Heart left ventricle (tissue), 16 donors: ENCODE measurements at regions not wholly inside any gene's neighbourhood (a gene's known extent, or its start where the extent isn't known, plus 50 kb on each side); places are given as distances from the start of the nearest gene placed in this dataset.
"Not testable (repeated sequence)": the region's sequence is repeated elsewhere in the genome, so short reads cannot be mapped to it uniquely, and the experiment has no call there.

Source experiments
- ATAC-seq, 4 donors: fragments of 200-7000 bp; cut with Tn5 transposase; one replicate each; pipeline ENCODE4 v1.9.1; 2020 to 2022; ENCODE audit warnings: moderate library complexity in 4 of 4, mild to moderate bottlenecking in 3 of 4, moderate number of reproducible peaks in 1 of 4
- DNase-seq, 5 donors: peaks; one replicate each; pipeline ENCODE4 v3.0.0-alpha.2; 2020
- H3K27ac ChIP-seq, 12 donors: fragments of 200-600 bp; sonication (generic) in 4 of 12; one replicate each; pipeline versions ENCODE4 v1.5.0 to v1.8.0; 2016 to 2022; ENCODE audit warnings: mild to moderate bottlenecking in 2 of 12
- H3K27me3 ChIP-seq, 9 donors: fragments of 200-600 bp; sonication (generic) in 2 of 9; one replicate each; pipeline versions ENCODE4 v1.5.1 to v1.8.0; 2016 to 2022; ENCODE audit warnings: mild to moderate bottlenecking in 3 of 9
- H3K36me3 ChIP-seq, 9 donors: fragments of 200-600 bp; sonication (generic) in 2 of 9; one replicate each; pipeline versions ENCODE4 v1.5.0 to v1.8.0; 2018 to 2022; ENCODE audit warnings: mild to moderate bottlenecking in 2 of 9
- H3K4me1 ChIP-seq, 12 donors: fragments of 200-600 bp; sonication (generic) in 4 of 12; one replicate each; pipeline versions ENCODE4 v1.5.0 to v1.8.0; 2016 to 2022; ENCODE audit warnings: mild to moderate bottlenecking in 3 of 12
- H3K4me3 ChIP-seq, 12 donors: fragments of 200-600 bp; sonication (generic) in 4 of 12; one replicate each; pipeline versions ENCODE4 v1.5.0 to v1.8.0; 2017 to 2022; ENCODE audit warnings: mild to moderate bottlenecking in 9 of 12, moderate library complexity in 4 of 12
- H3K9me3 ChIP-seq, 12 donors: fragments of 200-600 bp; sonication (generic) in 4 of 12; one replicate each; pipeline versions ENCODE4 v1.5.0 to v1.8.0; 2016 to 2022; ENCODE audit warnings: mild to moderate bottlenecking in 1 of 12
- POLR2A ChIP-seq, 2 donors: fragments of 450-650 bp; IDR thresholded peaks; one replicate each; pipeline ENCODE4 v1.6.1; 2017; ENCODE audit warnings: antibody characterized with exemption in 2 of 2, mild to moderate bottlenecking in 2 of 2, moderate library complexity in 2 of 2
- WGBS, 4 donors: extraction: QIAGEN DNeasy Blood & Tissue Kit in 2 of 4; methylation state at CpG; one replicate each; pipeline versions ENCODE4 v1.1.5 to v1.1.7; 2013 to 2018; 5-methylcytosine and 5-hydroxymethylcytosine counted together
- intact Hi-C, 10 donors: fragments of 100-400 bp; cut with DNase I; formaldehyde crosslinking; loops; one replicate each; pipeline versions ENCODE4 v1.11.1 to v1.14.2; 2022
- TF ChIP-seq, protein P1 (sequence below), 12 donors: fragments of 200-600 bp; sonication (generic) in 4 of 12; IDR thresholded peaks; one replicate each; pipeline versions ENCODE4 v1.5.0 to v1.8.0; 2018 to 2022; ENCODE audit warnings: antibody characterized with exemption in 12 of 12, mild to moderate bottlenecking in 5 of 12
- donor health status: ischemic (EF 13 %, LVEDD 7.1; RV severe dilation, severe dysfunction).
- donor health status: healthy with polysubstance abuse.
- donor health status: DM: no; HTN: yes; CAD: no.
- donor health status: DM: no; HTN: no; CAD: no.
- donor health status: ischemic (EF 25% LVEDD 6.9; RV normal size, moderate dysfunction).
- donor health status: ischemic (EF 25% LVEDD 5.7; RV mildly dilated, moderate dysfunction).
- donor health status: healthy.
- donor health status: DM: yes; HTN: yes; CAD: no.
- donor health status: ischemic (EF 35%, LVEDD 5.7; RV mildly dilated, moderate dysfunction).
- donor health status: nonischemic (EF 11% LVEDD 7.7; RV severe dilation, severe dysfunction).
- donor health status: DM: yes; HTN: yes; CAD: no.
- donor health status: PGD.
- donor health status: ischemic (EF 29% LVEDD 5.4; RV normal size, mild dysfunction).
- donor health status: nonischemic (EF 23%, LVEDD 6.1; RV moderate dilation, normal function).

DNA sequence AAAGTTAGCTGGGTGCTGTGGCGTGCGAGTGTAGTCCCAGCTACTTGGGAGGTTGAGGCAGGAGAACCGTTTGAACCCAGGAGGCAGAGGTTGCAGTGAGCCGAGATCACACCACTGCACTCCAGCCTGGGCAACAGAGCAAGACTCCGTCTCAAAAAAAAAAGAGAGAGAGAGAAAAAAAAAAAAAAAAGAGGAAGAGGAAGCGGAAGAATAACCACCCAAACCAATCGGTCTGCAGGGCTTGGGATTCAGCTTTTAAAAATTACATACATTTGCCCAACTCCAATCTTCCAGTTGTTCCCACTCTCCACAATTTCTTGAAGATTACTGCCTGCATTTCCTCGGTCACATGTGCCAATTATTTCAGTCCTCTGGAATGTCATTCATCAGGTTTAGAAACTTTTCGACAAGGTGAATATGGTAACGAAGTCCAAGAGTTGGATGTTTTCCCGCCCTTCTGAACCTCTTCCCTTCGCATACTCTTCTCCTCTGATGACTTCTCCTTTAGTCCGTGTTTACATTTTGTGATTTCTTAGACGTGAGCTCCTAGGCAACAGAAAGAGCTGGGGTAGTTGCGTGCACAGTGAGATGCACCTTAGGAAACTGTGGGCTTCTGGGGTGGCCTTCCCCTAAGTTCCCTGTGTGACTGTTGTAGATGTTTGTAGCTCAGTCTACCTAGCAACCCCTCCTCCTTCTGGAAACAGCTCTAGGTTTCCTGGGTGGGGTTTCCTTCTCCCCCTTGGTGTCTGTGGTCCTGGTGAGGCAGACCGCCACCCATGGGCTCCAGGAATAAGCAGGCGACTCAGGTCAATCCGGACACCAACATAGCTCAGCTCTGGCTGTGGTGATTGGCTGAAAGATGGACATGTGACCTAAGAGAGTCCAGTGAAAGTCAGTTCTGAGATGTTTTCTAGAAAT is 63.0 kb upstream of the NCOA3 start:
- Histone ChIP-seq H3K36me3 (no peaks in the 10 kb centered on the region), H3K4me1 (peaks cover 0 to 12% (median 0%) of the 10 kb centered on the region in 12 donors), H3K9me3 (no peaks in the 10 kb centered on the region), H3K27ac (peak overlapping the region in 1 of 12 donors; percentile 17), H3K27me3 (no peaks in the 10 kb centered on the region), H3K4me3 (no peak overlapping the region)
- intact Hi-C loops, result no loop called here
- ATAC-seq, result peak in 3 of 4 donors; percentile 38 to 48 (median 41)
- DNase-seq, result peak in 1 of 5 donors; percentile 20
- TF ChIP-seq, protein P1, sequence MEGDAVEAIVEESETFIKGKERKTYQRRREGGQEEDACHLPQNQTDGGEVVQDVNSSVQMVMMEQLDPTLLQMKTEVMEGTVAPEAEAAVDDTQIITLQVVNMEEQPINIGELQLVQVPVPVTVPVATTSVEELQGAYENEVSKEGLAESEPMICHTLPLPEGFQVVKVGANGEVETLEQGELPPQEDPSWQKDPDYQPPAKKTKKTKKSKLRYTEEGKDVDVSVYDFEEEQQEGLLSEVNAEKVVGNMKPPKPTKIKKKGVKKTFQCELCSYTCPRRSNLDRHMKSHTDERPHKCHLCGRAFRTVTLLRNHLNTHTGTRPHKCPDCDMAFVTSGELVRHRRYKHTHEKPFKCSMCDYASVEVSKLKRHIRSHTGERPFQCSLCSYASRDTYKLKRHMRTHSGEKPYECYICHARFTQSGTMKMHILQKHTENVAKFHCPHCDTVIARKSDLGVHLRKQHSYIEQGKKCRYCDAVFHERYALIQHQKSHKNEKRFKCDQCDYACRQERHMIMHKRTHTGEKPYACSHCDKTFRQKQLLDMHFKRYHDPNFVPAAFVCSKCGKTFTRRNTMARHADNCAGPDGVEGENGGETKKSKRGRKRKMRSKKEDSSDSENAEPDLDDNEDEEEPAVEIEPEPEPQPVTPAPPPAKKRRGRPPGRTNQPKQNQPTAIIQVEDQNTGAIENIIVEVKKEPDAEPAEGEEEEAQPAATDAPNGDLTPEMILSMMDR (IDR thresholded peaks at IDR 0.05), result no peak
- no peak for TF ChIP-seq POLR2A (IDR thresholded peaks at IDR 0.05)
- WGBS, 4 donors, result 69 to 75% (median 73%) methylated on average over 17 to 18 of the region's 18 CpGs

DNA sequence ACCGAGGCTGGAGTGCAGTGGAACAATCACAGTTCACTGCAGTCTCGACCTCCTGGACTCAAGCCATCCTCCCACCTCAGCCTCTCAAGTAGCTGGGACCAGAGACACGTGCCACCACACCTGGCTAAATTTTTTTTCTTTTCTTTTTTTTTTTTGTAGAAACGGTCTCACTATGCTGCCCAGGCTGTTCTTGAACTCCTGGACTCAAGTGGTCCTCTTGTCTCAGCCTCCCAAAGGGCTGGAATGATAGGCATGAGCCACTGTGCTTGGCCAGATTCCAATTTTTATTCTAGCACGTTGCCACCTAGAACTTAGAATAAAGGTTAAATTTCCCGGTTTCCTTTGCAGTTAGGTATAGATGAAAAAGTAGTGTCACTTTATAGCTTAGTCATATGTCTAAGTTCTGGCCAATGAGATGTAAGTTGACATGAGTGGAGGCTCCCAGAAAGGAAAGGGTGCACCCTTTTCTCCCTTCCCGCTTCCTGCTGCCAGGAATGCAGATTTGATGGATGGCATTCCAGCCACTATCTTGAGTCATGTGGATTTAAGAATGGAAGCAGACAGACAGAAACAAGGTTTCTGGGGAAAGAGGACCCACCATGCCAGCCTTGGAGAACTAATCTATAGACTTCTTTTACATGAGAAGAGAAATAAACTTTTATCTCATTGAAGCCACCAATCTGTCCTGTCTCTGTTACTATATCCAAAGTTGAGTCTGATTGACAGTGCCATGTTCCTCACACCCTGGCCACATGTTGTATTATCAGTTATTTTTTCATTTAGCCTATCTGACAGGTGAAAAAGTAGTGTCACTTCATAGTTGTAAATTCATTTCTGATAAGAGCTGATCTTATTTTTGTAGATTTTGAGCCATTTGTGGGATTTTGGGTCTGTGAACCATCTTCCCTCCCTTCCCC is 60.6 kb upstream of the NCOA3 start:
- intact Hi-C loops, result no loop called here
- Histone ChIP-seq H3K4me1 (peaks cover 0 to 12% (median 0%) of the 10 kb centered on the region in 12 donors), H3K9me3 (no peaks in the 10 kb centered on the region), H3K4me3 (no peak overlapping the region), H3K27me3 (no peaks in the 10 kb centered on the region), H3K36me3 (no peaks in the 10 kb centered on the region), H3K27ac (no peak overlapping the region)
- ATAC-seq, result no peak
- no peak for DNase-seq
- TF ChIP-seq, protein P1 (IDR thresholded peaks at IDR 0.05), result no peak
- TF ChIP-seq POLR2A (IDR thresholded peaks at IDR 0.05), result no peak
- WGBS, 4 donors, result 60 to 66% (median 65%) methylated on average over 7 of the region's 7 CpGs

DNA sequence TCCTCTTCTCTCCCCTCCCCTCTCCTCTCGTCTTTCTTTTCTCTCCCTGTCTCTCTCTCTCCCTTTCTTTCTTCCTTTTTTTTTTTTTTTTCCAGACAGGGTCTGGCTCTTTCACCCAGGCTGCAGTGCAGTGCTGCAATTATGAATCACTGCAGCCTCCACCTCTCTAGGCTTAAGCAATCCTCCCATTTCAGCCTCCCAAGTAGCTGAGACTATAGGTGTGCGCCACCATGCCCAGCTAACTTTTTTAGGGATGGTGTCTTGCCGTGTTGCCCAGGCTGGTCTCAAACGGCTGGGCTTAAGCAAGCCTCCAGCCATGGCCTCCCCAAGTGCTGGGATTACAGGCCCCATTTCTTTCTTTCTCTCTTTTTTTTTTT is 59.9 kb upstream of the NCOA3 start:
- intact Hi-C loops, result no loop called here
- Histone ChIP-seq H3K27me3 (no peaks in the 10 kb centered on the region), H3K27ac (no peak overlapping the region), H3K36me3 (no peaks in the 10 kb centered on the region), H3K4me1 (peaks cover 0 to 12% (median 0%) of the 10 kb centered on the region in 12 donors), H3K4me3 (no peak overlapping the region), H3K9me3 (no peaks in the 10 kb centered on the region)
- ATAC-seq (no peak), DNase-seq (no peak)
- no peak for TF ChIP-seq POLR2A (IDR thresholded peaks at IDR 0.05)
- TF ChIP-seq, protein P1 (IDR thresholded peaks at IDR 0.05), result no peak
- 86 to 91% (median 90%) methylated on average over 4 of the region's 4 CpGs for WGBS, 4 donors

DNA sequence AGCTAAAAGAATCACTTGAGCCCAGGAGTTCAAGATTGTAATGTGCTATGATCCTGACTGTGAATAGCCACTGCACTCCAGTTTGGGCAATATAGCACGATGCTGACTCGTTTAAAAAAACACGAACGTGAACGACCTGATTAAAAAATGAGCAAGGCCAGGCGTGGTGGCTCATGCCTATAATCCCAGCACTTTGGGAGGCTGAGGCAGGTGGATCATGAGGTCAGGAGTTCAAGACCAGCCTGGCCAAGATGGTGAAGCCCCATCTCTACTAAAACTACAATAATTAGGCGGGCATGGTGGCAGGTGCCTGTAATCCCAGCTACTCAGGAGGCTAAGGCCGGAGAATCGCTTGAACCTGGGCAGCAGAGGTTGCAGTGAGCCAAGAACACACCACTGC is 58.6 kb upstream of the NCOA3 start:
- DNase-seq, H3K27ac ChIP-seq, ATAC-seq, H3K36me3 ChIP-seq, intact Hi-C loops, H3K9me3 ChIP-seq, H3K27me3 ChIP-seq, H3K4me3 ChIP-seq: not testable (repeated sequence)
- peaks cover 0 to 12% (median 0%) of the 10 kb centered on the region in 12 donors for H3K4me1 ChIP-seq
- 77 to 94% (median 86%) methylated on average over 9 of the region's 9 CpGs for whole genome bisulfite sequencing, 4 donors
